SIG-M5 treated with dmso at 0.1 percent for 504 hours (cell line): ENCODE measurements at regions not wholly inside any gene's neighbourhood (a gene's known extent, or its start where the extent isn't known, plus 50 kb on each side); places are given as distances from the start of the nearest gene placed in this dataset.

ENCODE experiments used
- DNase-seq: peaks from one replicate; lab custom pipeline; 2025; ENCODE audit not compliant: unreplicated experiment; lab: John Stamatoyannopoulos, UW

GRCh38 chr2:238651306-238652052, 196.4 kb upstream of the TWIST2 start:
- no peak for DNase-seq

- DNase-seq: no peak
Measured at GRCh38 chr2:238652053-238652770, 195.7 kb upstream of the TWIST2 start.

- DNase-seq: no peak
Measured at GRCh38 chr2:238652771-238653157, 195.1 kb upstream of the TWIST2 start.

- DNase-seq: no peak
Measured at GRCh38 chr2:238653431-238654109, 194.3 kb upstream of the TWIST2 start.

GRCh38 chr2:238654479-238655197, 193.2 kb upstream of the TWIST2 start:
- DNase-seq: no peak

GRCh38 chr2:238655198-238655860, 192.6 kb upstream of the TWIST2 start:
- DNase-seq: no peak

- no peak for DNase-seq
Measured at GRCh38 chr2:238655974-238656722, 191.7 kb upstream of the TWIST2 start.

GRCh38 chr2:238657132-238658053, 190.5 kb upstream of the TWIST2 start:
- no peak for DNase-seq

GRCh38 chr2:238658054-238658407, 189.9 kb upstream of the TWIST2 start:
- DNase-seq: no peak

- no peak for DNase-seq
Measured at GRCh38 chr2:238658820-238659219, 189.1 kb upstream of the TWIST2 start.

- DNase-seq: no peak
Measured at GRCh38 chr2:238659231-238659630, 188.7 kb upstream of the TWIST2 start.

GRCh38 chr2:238663586-238663985, 184.3 kb upstream of the TWIST2 start:
- DNase-seq: no peak

- no peak for DNase-seq
Measured at GRCh38 chr2:238665919-238666318, 182.0 kb upstream of the TWIST2 start.

GRCh38 chr2:238666543-238666942, 181.3 kb upstream of the TWIST2 start:
- DNase-seq: no peak

GRCh38 chr2:238667008-238667407, 180.9 kb upstream of the TWIST2 start:
- no peak for DNase-seq

- peak; percentile 0 for DNase-seq
Measured at GRCh38 chr2:238667639-238668038, 180.2 kb upstream of the TWIST2 start.

GRCh38 chr2:238668426-238668825, 179.5 kb upstream of the TWIST2 start:
- DNase-seq: no peak

- no peak for DNase-seq
Measured at GRCh38 chr2:238669046-238669445, 178.8 kb upstream of the TWIST2 start.

GRCh38 chr2:238669581-238670080, 178.3 kb upstream of the TWIST2 start:
- no peak for DNase-seq
